ENCODE measurements at regions not wholly inside any gene's neighbourhood (a gene's known extent, or its start where the extent isn't known, plus 50 kb on each side); places are given as distances from the start of the nearest gene placed in this dataset.

- no peak overlapping the region for H3K27ac ChIP-seq (ENCODE audit: low read depth, low read length)
- no peaks in the 10 kb centered on the region for H3K36me3 ChIP-seq (ENCODE audit: control insufficient read depth in 3 of 3, insufficient read depth in 3 of 3, low read length in 3 of 3)
- H3K4me1 ChIP-seq (ENCODE audit: control insufficient read depth in 3 of 3, insufficient read depth in 3 of 3, low read length in 3 of 3): no peaks in the 10 kb centered on the region
- no peak overlapping the region for H3K4me3 ChIP-seq (ENCODE audit: low read length in 3 of 3)
- H3K9me3 ChIP-seq (ENCODE audit: control insufficient read depth in 3 of 3, low read length in 3 of 3): peaks cover 0 to 7% (median 3%) of the 10 kb centered on the region in 3 donors
- H3K27me3 ChIP-seq (ENCODE audit: control insufficient read depth in 3 of 3, insufficient read depth in 3 of 3, low read length in 3 of 3): peaks cover 0 to 3% (median 0%) of the 10 kb centered on the region in 3 donors
- H3K9ac ChIP-seq (ENCODE audit: low read depth in 1 of 3, low read length in 3 of 3): no peak overlapping the region
Measured at GRCh38 chr16:5509336-5509735, 411.7 kb upstream of the EEF2KMT start.

GRCh38 chr16:5508371-5508770 lies 410.8 kb upstream of the EEF2KMT start:
- H3K4me3 ChIP-seq (ENCODE audit: low read length in 3 of 3): no peak overlapping the region
- H3K9ac ChIP-seq (ENCODE audit: low read depth in 1 of 3, low read length in 3 of 3): no peak overlapping the region
- peaks cover 0 to 7% (median 0%) of the 10 kb centered on the region in 3 donors for H3K9me3 ChIP-seq (ENCODE audit: control insufficient read depth in 3 of 3, low read length in 3 of 3)
- no peaks in the 10 kb centered on the region for H3K36me3 ChIP-seq (ENCODE audit: control insufficient read depth in 3 of 3, insufficient read depth in 3 of 3, low read length in 3 of 3)
- H3K27ac ChIP-seq (ENCODE audit: low read depth, low read length): no peak overlapping the region
- H3K4me1 ChIP-seq (ENCODE audit: control insufficient read depth in 3 of 3, insufficient read depth in 3 of 3, low read length in 3 of 3): no peaks in the 10 kb centered on the region
- peaks cover 0 to 3% (median 0%) of the 10 kb centered on the region in 3 donors for H3K27me3 ChIP-seq (ENCODE audit: control insufficient read depth in 3 of 3, insufficient read depth in 3 of 3, low read length in 3 of 3)

GRCh38 chr16:5506021-5506420 lies 408.4 kb upstream of the EEF2KMT start:
- Histone ChIP-seq H3K27ac (ENCODE audit: low read depth, low read length) (no peak overlapping the region), H3K9me3 (ENCODE audit: control insufficient read depth in 3 of 3, low read length in 3 of 3) (peaks cover 0 to 7% (median 0%) of the 10 kb centered on the region in 3 donors), H3K4me1 (ENCODE audit: control insufficient read depth in 3 of 3, insufficient read depth in 3 of 3, low read length in 3 of 3) (no peaks in the 10 kb centered on the region), H3K36me3 (ENCODE audit: control insufficient read depth in 3 of 3, insufficient read depth in 3 of 3, low read length in 3 of 3) (no peaks in the 10 kb centered on the region), H3K4me3 (ENCODE audit: low read length in 3 of 3) (no peak overlapping the region), H3K27me3 (ENCODE audit: control insufficient read depth in 3 of 3, insufficient read depth in 3 of 3, low read length in 3 of 3) (peaks cover 0 to 3% (median 0%) of the 10 kb centered on the region in 3 donors), H3K9ac (ENCODE audit: low read depth in 1 of 3, low read length in 3 of 3) (no peak overlapping the region)

GRCh38 chr16:5505091-5505887 lies 407.7 kb upstream of the EEF2KMT start:
- Histone ChIP-seq H3K4me1 (ENCODE audit: control insufficient read depth in 3 of 3, insufficient read depth in 3 of 3, low read length in 3 of 3) (no peaks in the 10 kb centered on the region), H3K36me3 (ENCODE audit: control insufficient read depth in 3 of 3, insufficient read depth in 3 of 3, low read length in 3 of 3) (no peaks in the 10 kb centered on the region), H3K27me3 (ENCODE audit: control insufficient read depth in 3 of 3, insufficient read depth in 3 of 3, low read length in 3 of 3) (peaks cover 0 to 3% (median 0%) of the 10 kb centered on the region in 3 donors), H3K9me3 (ENCODE audit: control insufficient read depth in 3 of 3, low read length in 3 of 3) (peaks cover 0 to 7% (median 0%) of the 10 kb centered on the region in 3 donors), H3K27ac (ENCODE audit: low read depth, low read length) (no peak overlapping the region), H3K9ac (ENCODE audit: low read depth in 1 of 3, low read length in 3 of 3) (no peak overlapping the region), H3K4me3 (ENCODE audit: low read length in 3 of 3) (no peak overlapping the region)

- Histone ChIP-seq H3K9me3 (ENCODE audit: control insufficient read depth in 3 of 3, low read length in 3 of 3) (peaks cover 0 to 7% (median 1%) of the 10 kb centered on the region in 3 donors), H3K27ac (ENCODE audit: low read depth, low read length) (no peak overlapping the region), H3K9ac (ENCODE audit: low read depth in 1 of 3, low read length in 3 of 3) (no peak overlapping the region), H3K27me3 (ENCODE audit: control insufficient read depth in 3 of 3, insufficient read depth in 3 of 3, low read length in 3 of 3) (peaks cover 0 to 3% (median 0%) of the 10 kb centered on the region in 3 donors), H3K4me3 (ENCODE audit: low read length in 3 of 3) (no peak overlapping the region), H3K36me3 (ENCODE audit: control insufficient read depth in 3 of 3, insufficient read depth in 3 of 3, low read length in 3 of 3) (no peaks in the 10 kb centered on the region), H3K4me1 (ENCODE audit: control insufficient read depth in 3 of 3, insufficient read depth in 3 of 3, low read length in 3 of 3) (no peaks in the 10 kb centered on the region)
Measured at GRCh38 chr16:5504064-5504781, 406.6 kb upstream of the EEF2KMT start.

- H3K9me3 ChIP-seq (ENCODE audit: control insufficient read depth in 3 of 3, low read length in 3 of 3): peaks cover 0 to 1% (median 0%) of the 10 kb centered on the region in 3 donors
- peaks cover 0 to 2% (median 0%) of the 10 kb centered on the region in 3 donors for H3K27me3 ChIP-seq (ENCODE audit: control insufficient read depth in 3 of 3, insufficient read depth in 3 of 3, low read length in 3 of 3)
- no peaks in the 10 kb centered on the region for H3K4me1 ChIP-seq (ENCODE audit: control insufficient read depth in 3 of 3, insufficient read depth in 3 of 3, low read length in 3 of 3)
- no peak overlapping the region for H3K4me3 ChIP-seq (ENCODE audit: low read length in 3 of 3)
- no peak overlapping the region for H3K9ac ChIP-seq (ENCODE audit: low read depth in 1 of 3, low read length in 3 of 3)
- H3K27ac ChIP-seq (ENCODE audit: low read depth, low read length): no peak overlapping the region
- no peaks in the 10 kb centered on the region for H3K36me3 ChIP-seq (ENCODE audit: control insufficient read depth in 3 of 3, insufficient read depth in 3 of 3, low read length in 3 of 3)
Measured at GRCh38 chr16:5502944-5503343, 405.3 kb upstream of the EEF2KMT start.

- Histone ChIP-seq H3K4me3 (ENCODE audit: low read length in 3 of 3) (no peak overlapping the region), H3K27me3 (ENCODE audit: control insufficient read depth in 3 of 3, insufficient read depth in 3 of 3, low read length in 3 of 3) (no peaks in the 10 kb centered on the region), H3K4me1 (ENCODE audit: control insufficient read depth in 3 of 3, insufficient read depth in 3 of 3, low read length in 3 of 3) (no peaks in the 10 kb centered on the region), H3K9ac (ENCODE audit: low read depth in 1 of 3, low read length in 3 of 3) (no peak overlapping the region), H3K9me3 (ENCODE audit: control insufficient read depth in 3 of 3, low read length in 3 of 3) (peaks cover 0 to 1% (median 0%) of the 10 kb centered on the region in 3 donors), H3K27ac (ENCODE audit: low read depth, low read length) (no peak overlapping the region), H3K36me3 (ENCODE audit: control insufficient read depth in 3 of 3, insufficient read depth in 3 of 3, low read length in 3 of 3) (no peaks in the 10 kb centered on the region)
Measured at GRCh38 chr16:5502467-5502869, 404.9 kb upstream of the EEF2KMT start.

GRCh38 chr16:5500526-5500925 lies 402.9 kb upstream of the EEF2KMT start:
- Histone ChIP-seq H3K27ac (ENCODE audit: low read depth, low read length) (no peak overlapping the region), H3K4me3 (ENCODE audit: low read length in 3 of 3) (no peak overlapping the region), H3K36me3 (ENCODE audit: control insufficient read depth in 3 of 3, insufficient read depth in 3 of 3, low read length in 3 of 3) (no peaks in the 10 kb centered on the region), H3K4me1 (ENCODE audit: control insufficient read depth in 3 of 3, insufficient read depth in 3 of 3, low read length in 3 of 3) (no peaks in the 10 kb centered on the region), H3K9me3 (ENCODE audit: control insufficient read depth in 3 of 3, low read length in 3 of 3) (peaks cover 0 to 1% (median 0%) of the 10 kb centered on the region in 3 donors), H3K27me3 (ENCODE audit: control insufficient read depth in 3 of 3, insufficient read depth in 3 of 3, low read length in 3 of 3) (no peaks in the 10 kb centered on the region), H3K9ac (ENCODE audit: low read depth in 1 of 3, low read length in 3 of 3) (no peak overlapping the region)

- Histone ChIP-seq H3K36me3 (ENCODE audit: control insufficient read depth in 3 of 3, insufficient read depth in 3 of 3, low read length in 3 of 3) (no peaks in the 10 kb centered on the region), H3K4me1 (ENCODE audit: control insufficient read depth in 3 of 3, insufficient read depth in 3 of 3, low read length in 3 of 3) (no peaks in the 10 kb centered on the region), H3K4me3 (ENCODE audit: low read length in 3 of 3) (no peak overlapping the region), H3K9me3 (ENCODE audit: control insufficient read depth in 3 of 3, low read length in 3 of 3) (peaks cover 0 to 1% (median 0%) of the 10 kb centered on the region in 3 donors), H3K27me3 (ENCODE audit: control insufficient read depth in 3 of 3, insufficient read depth in 3 of 3, low read length in 3 of 3) (no peaks in the 10 kb centered on the region), H3K9ac (ENCODE audit: low read depth in 1 of 3, low read length in 3 of 3) (no peak overlapping the region), H3K27ac (ENCODE audit: low read depth, low read length) (no peak overlapping the region)
Measured at GRCh38 chr16:5498562-5498961, 401.0 kb upstream of the EEF2KMT start.

- Histone ChIP-seq H3K27ac (ENCODE audit: low read depth, low read length) (no peak overlapping the region), H3K36me3 (ENCODE audit: control insufficient read depth in 3 of 3, insufficient read depth in 3 of 3, low read length in 3 of 3) (no peaks in the 10 kb centered on the region), H3K27me3 (ENCODE audit: control insufficient read depth in 3 of 3, insufficient read depth in 3 of 3, low read length in 3 of 3) (no peaks in the 10 kb centered on the region), H3K9ac (ENCODE audit: low read depth in 1 of 3, low read length in 3 of 3) (no peak overlapping the region), H3K4me1 (ENCODE audit: control insufficient read depth in 3 of 3, insufficient read depth in 3 of 3, low read length in 3 of 3) (no peaks in the 10 kb centered on the region), H3K9me3 (ENCODE audit: control insufficient read depth in 3 of 3, low read length in 3 of 3) (peaks cover 0 to 1% (median 0%) of the 10 kb centered on the region in 3 donors), H3K4me3 (ENCODE audit: low read length in 3 of 3) (no peak overlapping the region)
Measured at GRCh38 chr16:5496013-5496412, 398.4 kb upstream of the EEF2KMT start.
